Caco-2 (cell line): ENCODE measurements at regions not wholly inside any gene's neighbourhood (a gene's known extent, or its start where the extent isn't known, plus 50 kb on each side); places are given as distances from the start of the nearest gene placed in this dataset.

ENCODE experiments used
- BruUV-seq: library from RNA; stranded (reverse); fragments of 400-500 nt; replicated peaks from 2 replicates; lab custom pipeline; 2021; lab: Mats Ljungman, UMichigan
- CTCF ChIA-PET: fragments of 300-600 bp; sonication (Branson Sonifier 250); formaldehyde crosslinking; loops from one replicate; lab custom pipeline; 2022; ENCODE audit warnings: antibody characterized with exemption; lab: Charles Lee
- POLR2A ChIA-PET: fragments of 300-600 bp; sonication (Branson Sonifier 250); formaldehyde crosslinking; loops from one replicate; lab custom pipeline; 2022; ENCODE audit warnings: antibody characterized with exemption; lab: Charles Lee
- DNase-seq, 2 experiments: peaks; one replicate each; pipeline versions ENCODE4 v3.0.0 to v3.0.0-alpha.2; 2020 to 2022
- H3K27me3 ChIP-seq: replicated peaks from 2 replicates; pipeline ENCODE4 v1.6.0; 2011; ENCODE audit warnings: low read length; ENCODE audit not compliant: control insufficient read depth, insufficient read depth
- H3K36me3 ChIP-seq: 2 replicates; pipeline ENCODE4 v1.5.1; 2011; ENCODE audit warnings: low read length; ENCODE audit not compliant: control insufficient read depth, insufficient read depth
- H3K4me1 ChIP-seq: fragments of 250-450 bp; sonication (Bioruptor Pico); 2 replicates; pipeline ENCODE4 v1.5.1; 2020; ENCODE audit warnings: mild to moderate bottlenecking
- H3K4me3 ChIP-seq: 2 replicates; pipeline ENCODE4 v1.5.1; 2011; ENCODE audit warnings: low read depth, mild to moderate bottlenecking, control low read depth, low read length
- H3K9me3 ChIP-seq: fragments of 250-450 bp; sonication (Bioruptor Pico); 2 replicates; pipeline ENCODE4 v1.5.1; 2020; ENCODE audit warnings: mild to moderate bottlenecking, moderate library complexity
- H3K27ac Mint-ChIP-seq: one replicate; pipeline ENCODE4 v1.8.0; 2022; ENCODE audit warnings: mixed read lengths; ENCODE audit not compliant: unreplicated experiment
- H3K27me3 Mint-ChIP-seq: one replicate; pipeline ENCODE4 v1.8.0; 2022; ENCODE audit warnings: mixed read lengths; ENCODE audit not compliant: insufficient read depth, unreplicated experiment
- H3K36me3 Mint-ChIP-seq: one replicate; pipeline ENCODE4 v1.8.0; 2022; ENCODE audit warnings: mild to moderate bottlenecking, mixed read lengths; ENCODE audit not compliant: insufficient read depth, unreplicated experiment
- H3K4me1 Mint-ChIP-seq: one replicate; pipeline ENCODE4 v1.8.0; 2022; ENCODE audit warnings: low read depth, mixed read lengths; ENCODE audit not compliant: unreplicated experiment
- H3K4me3 Mint-ChIP-seq: one replicate; pipeline ENCODE4 v1.8.0; 2022; ENCODE audit warnings: mild to moderate bottlenecking, moderate library complexity, mixed read lengths; ENCODE audit not compliant: unreplicated experiment
- H3K9me3 Mint-ChIP-seq: one replicate; pipeline ENCODE4 v1.8.0; 2022; ENCODE audit warnings: mixed read lengths; ENCODE audit not compliant: unreplicated experiment
- intact Hi-C: fragments of 100-400 bp; cut with micrococcal nuclease; formaldehyde crosslinking; loops from one replicate; pipeline ENCODE4 v1.10.0; 2022; ENCODE audit not compliant: unreplicated experiment
- TF ChIP-seq, protein P1 (sequence below), 2 experiments: fragments of 200-600 bp in 1 of 2; IDR thresholded peaks; 1 replicate in 1 of 2; 2 replicates in 1 of 2; pipeline versions ENCODE4 v1.5.1 to v1.8.0; 2011 to 2022; ENCODE audit warnings: antibody characterized with exemption in 1 of 2, control low read depth in 1 of 2, inconsistent platforms in 1 of 2, low read depth in 1 of 2, low read length in 1 of 2, mild to moderate bottlenecking in 1 of 2, moderate library complexity in 1 of 2; ENCODE audit not compliant: insufficient read depth in 1 of 2, severe bottlenecking in 1 of 2, unreplicated experiment in 1 of 2

- no peak overlapping the region for H3K27ac Mint-ChIP-seq
- ChIA-PET POLR2A (no interaction called here), CTCF (no interaction called here)
- intact Hi-C loops = loop anchor here (10.0 kb wide), 1 partner anchor 221 kb away; no protein-coding TSS in a partner anchor
- BruUV-seq = no TSS peak
- Histone ChIP-seq H3K27me3 (no peaks in the 10 kb centered on the region), H3K9me3 (no peaks in the 10 kb centered on the region), H3K4me1 (0 out of 2 replicates have a peak, but pooled peaks cover 3% of the 10 kb centered on the region), H3K36me3 (no peaks in the 10 kb centered on the region), H3K4me3 (no peak overlapping the region)
- TF ChIP-seq, protein P1, sequence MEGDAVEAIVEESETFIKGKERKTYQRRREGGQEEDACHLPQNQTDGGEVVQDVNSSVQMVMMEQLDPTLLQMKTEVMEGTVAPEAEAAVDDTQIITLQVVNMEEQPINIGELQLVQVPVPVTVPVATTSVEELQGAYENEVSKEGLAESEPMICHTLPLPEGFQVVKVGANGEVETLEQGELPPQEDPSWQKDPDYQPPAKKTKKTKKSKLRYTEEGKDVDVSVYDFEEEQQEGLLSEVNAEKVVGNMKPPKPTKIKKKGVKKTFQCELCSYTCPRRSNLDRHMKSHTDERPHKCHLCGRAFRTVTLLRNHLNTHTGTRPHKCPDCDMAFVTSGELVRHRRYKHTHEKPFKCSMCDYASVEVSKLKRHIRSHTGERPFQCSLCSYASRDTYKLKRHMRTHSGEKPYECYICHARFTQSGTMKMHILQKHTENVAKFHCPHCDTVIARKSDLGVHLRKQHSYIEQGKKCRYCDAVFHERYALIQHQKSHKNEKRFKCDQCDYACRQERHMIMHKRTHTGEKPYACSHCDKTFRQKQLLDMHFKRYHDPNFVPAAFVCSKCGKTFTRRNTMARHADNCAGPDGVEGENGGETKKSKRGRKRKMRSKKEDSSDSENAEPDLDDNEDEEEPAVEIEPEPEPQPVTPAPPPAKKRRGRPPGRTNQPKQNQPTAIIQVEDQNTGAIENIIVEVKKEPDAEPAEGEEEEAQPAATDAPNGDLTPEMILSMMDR (IDR thresholded peaks at IDR 0.05; ENCODE audit: insufficient read depth in 1 of 2, low read depth in 1 of 2, low read length in 1 of 2, severe bottlenecking in 1 of 2, unreplicated experiment in 1 of 2) = no peak
- no peaks in the 10 kb centered on the region for H3K9me3 Mint-ChIP-seq
- no peaks in the 10 kb centered on the region for H3K4me1 Mint-ChIP-seq
- no peaks in the 10 kb centered on the region for H3K36me3 Mint-ChIP-seq
- DNase-seq = no peak
- H3K27me3 Mint-ChIP-seq = peaks cover 4% of the 10 kb centered on the region
- no peak overlapping the region for H3K4me3 Mint-ChIP-seq
Measured at GRCh38 chr17:27384261-27384701, 72.0 kb upstream of the KSR1 start.

GRCh38 chr17:27384726-27385125 is 71.5 kb upstream of the KSR1 start:
- POLR2A ChIA-PET = no interaction called here
- H3K27ac Mint-ChIP-seq = no peak overlapping the region
- H3K9me3 ChIP-seq = no peaks in the 10 kb centered on the region
- H3K36me3 Mint-ChIP-seq = no peaks in the 10 kb centered on the region
- intact Hi-C loops = loop anchor here (10.0 kb wide), 1 partner anchor 220 kb away; no protein-coding TSS in a partner anchor
- no peaks in the 10 kb centered on the region for H3K9me3 Mint-ChIP-seq
- BruUV-seq = no TSS peak
- CTCF ChIA-PET = no interaction called here
- H3K4me3 Mint-ChIP-seq = no peak overlapping the region
- H3K4me1 Mint-ChIP-seq = no peaks in the 10 kb centered on the region
- H3K36me3 ChIP-seq = no peaks in the 10 kb centered on the region
- 0 out of 2 replicates have a peak, but pooled peaks cover 3% of the 10 kb centered on the region for H3K4me1 ChIP-seq
- no peak for DNase-seq
- no peak overlapping the region for H3K4me3 ChIP-seq
- H3K27me3 ChIP-seq = no peaks in the 10 kb centered on the region
- TF ChIP-seq, protein P1 (IDR thresholded peaks at IDR 0.05; ENCODE audit: insufficient read depth in 1 of 2, low read depth in 1 of 2, low read length in 1 of 2, severe bottlenecking in 1 of 2, unreplicated experiment in 1 of 2) = no peak
- H3K27me3 Mint-ChIP-seq = peaks cover 4% of the 10 kb centered on the region

DNA sequence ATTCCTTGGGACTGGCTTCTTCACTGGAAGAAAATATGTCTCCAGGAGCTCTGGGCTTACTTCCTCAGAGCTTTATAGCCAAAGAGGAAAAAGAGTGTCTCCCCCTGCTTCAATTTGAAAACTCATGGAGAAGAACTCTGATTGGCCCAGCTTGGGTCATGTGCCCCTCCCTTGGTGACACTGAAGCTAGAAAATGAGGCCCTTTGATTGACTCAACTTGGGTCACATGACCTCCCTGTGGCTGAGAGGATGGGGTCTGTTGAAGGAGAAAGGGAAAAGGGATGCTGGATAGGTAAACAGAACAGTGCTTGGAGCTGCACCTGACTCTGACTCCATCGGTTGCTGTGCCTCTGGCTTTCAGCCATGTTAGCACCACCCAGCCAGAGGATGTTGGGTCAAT is 70.6 kb upstream of the KSR1 start:
- H3K9me3 ChIP-seq = no peaks in the 10 kb centered on the region
- no peak overlapping the region for H3K4me3 Mint-ChIP-seq
- BruUV-seq = no TSS peak
- no peak overlapping the region for H3K27ac Mint-ChIP-seq
- no peaks in the 10 kb centered on the region for H3K36me3 Mint-ChIP-seq
- intact Hi-C loops = loop anchor here (10.0 kb wide), 1 partner anchor 219 kb away; no protein-coding TSS in a partner anchor
- no peaks in the 10 kb centered on the region for H3K9me3 Mint-ChIP-seq
- no peak overlapping the region for H3K4me3 ChIP-seq
- TF ChIP-seq, protein P1 (IDR thresholded peaks at IDR 0.05; ENCODE audit: insufficient read depth in 1 of 2, low read depth in 1 of 2, low read length in 1 of 2, severe bottlenecking in 1 of 2, unreplicated experiment in 1 of 2) = no peak
- ChIA-PET CTCF (no interaction called here), POLR2A (no interaction called here)
- 0 out of 2 replicates have a peak, but pooled peaks cover 2% of the 10 kb centered on the region for H3K4me1 ChIP-seq
- no peaks in the 10 kb centered on the region for H3K27me3 ChIP-seq
- H3K27me3 Mint-ChIP-seq = peaks cover 4% of the 10 kb centered on the region
- no peaks in the 10 kb centered on the region for H3K36me3 ChIP-seq
- H3K4me1 Mint-ChIP-seq = no peaks in the 10 kb centered on the region
- no peak for DNase-seq
